ENCODE measurements at regions not wholly inside any gene's neighbourhood (a gene's known extent, or its start where the extent isn't known, plus 50 kb on each side); places are given as distances from the start of the nearest gene placed in this dataset.

GRCh38 chr18:45559258-45559657 lies 56.0 kb upstream of the SLC14A2 start:
- TF ChIP-seq POLR2A (IDR thresholded peaks at IDR 0.05) (no peak), CTCF (IDR thresholded peaks at IDR 0.05) (no peak), POLR2AphosphoS5 (IDR thresholded peaks at IDR 0.05) (no peak), EP300 (IDR thresholded peaks at IDR 0.05) (no peak)
